Anterior cingulate cortex (tissue), 58 donors: ENCODE measurements at regions not wholly inside any gene's neighbourhood (a gene's known extent, or its start where the extent isn't known, plus 50 kb on each side); places are given as distances from the start of the nearest gene placed in this dataset.
"Not testable (repeated sequence)": the region's sequence is repeated elsewhere in the genome, so short reads cannot be mapped to it uniquely, and the experiment has no call there.

Experiments
- DNase-seq, 58 donors: peaks; one replicate each; lab custom pipeline; 2025; lab: John Stamatoyannopoulos, UW

GRCh38 chrX:2640436-2641150, 50.5 kb upstream of the CD99 start:
- DNase-seq: no peak

GRCh38 chrX:2638279-2638678, 52.8 kb upstream of the CD99 start:
- no peak for DNase-seq

- DNase-seq: no peak
Measured at GRCh38 chrX:2635342-2635741, 55.8 kb upstream of the CD99 start.

GRCh38 chrX:2632533-2633504, 58.3 kb upstream of the CD99 start:
- no peak for DNase-seq

- DNase-seq: no peak
Measured at GRCh38 chrX:2631743-2632532, 59.2 kb upstream of the CD99 start.

GRCh38 chrX:2630935-2631742, 60.0 kb upstream of the CD99 start:
- DNase-seq: not testable (repeated sequence)

- not testable (repeated sequence) for DNase-seq
Measured at GRCh38 chrX:2630008-2630934, 60.8 kb upstream of the CD99 start.

- DNase-seq: no peak
Measured at GRCh38 chrX:2629316-2630007, 61.6 kb upstream of the CD99 start.

- no peak for DNase-seq
Measured at GRCh38 chrX:2628751-2629315, 62.3 kb upstream of the CD99 start.

- no peak for DNase-seq
Measured at GRCh38 chrX:2627272-2627867, 63.7 kb upstream of the CD99 start.

GRCh38 chrX:2626750-2627149, 64.3 kb upstream of the CD99 start:
- DNase-seq: no peak

- no peak for DNase-seq
Measured at GRCh38 chrX:2620576-2620975, 70.5 kb upstream of the CD99 start.

- DNase-seq: no peak
Measured at GRCh38 chrX:2618516-2618915, 72.6 kb upstream of the CD99 start.

- DNase-seq: no peak
Measured at GRCh38 chrX:2614911-2615310, 76.2 kb upstream of the CD99 start.

GRCh38 chrX:2610246-2611170, 80.6 kb upstream of the CD99 start:
- no peak for DNase-seq
